ENCODE measurements at regions not wholly inside any gene's neighbourhood (a gene's known extent, or its start where the extent isn't known, plus 50 kb on each side); places are given as distances from the start of the nearest gene placed in this dataset.

DNA sequence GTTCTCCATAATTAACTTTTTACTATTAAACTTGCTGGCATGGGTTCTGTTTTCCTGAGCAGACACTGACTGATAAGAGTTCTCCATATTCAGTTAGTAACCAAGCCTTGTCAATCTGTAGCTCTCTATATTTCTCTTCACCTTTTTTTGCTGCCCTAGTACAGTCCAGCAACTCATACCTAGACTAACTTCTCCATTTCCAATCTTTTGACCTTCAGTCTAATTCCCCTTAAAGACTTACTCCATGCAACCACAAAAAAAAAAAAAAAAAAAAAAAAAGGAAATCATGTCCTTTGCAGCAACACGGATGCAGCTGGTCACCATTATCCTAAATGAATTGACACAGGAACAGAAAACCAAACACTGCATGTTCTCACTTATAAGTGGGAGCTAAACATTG lies 125.7 kb upstream of the KRAS start:
- TF ChIP-seq POLR2A (IDR thresholded peaks at IDR 0.05; ENCODE audit: low read depth, low read length) = no peak
- no peak for TF ChIP-seq POLR2AphosphoS5 (IDR thresholded peaks at IDR 0.05; ENCODE audit: low read depth, low read length)
- TF ChIP-seq SPI1 (IDR thresholded peaks at IDR 0.05; ENCODE audit: low read depth, low read length) = no peak
- TF ChIP-seq TAF1 (IDR thresholded peaks at IDR 0.05; ENCODE audit: low read depth, low read length) = no peak
- no peak for TF ChIP-seq POU2F2 (IDR thresholded peaks at IDR 0.05; ENCODE audit: low read depth, low read length)

Data from GM12891 (cell line).